Skin epidermis (tissue), 12 donors: ENCODE measurements at regions not wholly inside any gene's neighbourhood (a gene's known extent, or its start where the extent isn't known, plus 50 kb on each side); places are given as distances from the start of the nearest gene placed in this dataset.
"Not testable (repeated sequence)": the region's sequence is repeated elsewhere in the genome, so short reads cannot be mapped to it uniquely, and the experiment has no call there.

Source experiments
- H3K27ac ChIP-seq, 21 experiments: fragments of 200-600 bp; sonication (generic) in 11 of 21; one replicate each; pipeline ENCODE4 v1.5.0; 2020; ENCODE audit warnings: mild to moderate bottlenecking in 3 of 21, inconsistent platforms in 2 of 21, moderate library complexity in 2 of 21
- H3K4me3 ChIP-seq, 7 experiments: fragments of 200-600 bp; sonication (generic) in 2 of 7; one replicate each; pipeline ENCODE4 v1.5.0; 2020; ENCODE audit warnings: inconsistent platforms in 2 of 7, mild to moderate bottlenecking in 2 of 7, moderate library complexity in 1 of 7

DNA sequence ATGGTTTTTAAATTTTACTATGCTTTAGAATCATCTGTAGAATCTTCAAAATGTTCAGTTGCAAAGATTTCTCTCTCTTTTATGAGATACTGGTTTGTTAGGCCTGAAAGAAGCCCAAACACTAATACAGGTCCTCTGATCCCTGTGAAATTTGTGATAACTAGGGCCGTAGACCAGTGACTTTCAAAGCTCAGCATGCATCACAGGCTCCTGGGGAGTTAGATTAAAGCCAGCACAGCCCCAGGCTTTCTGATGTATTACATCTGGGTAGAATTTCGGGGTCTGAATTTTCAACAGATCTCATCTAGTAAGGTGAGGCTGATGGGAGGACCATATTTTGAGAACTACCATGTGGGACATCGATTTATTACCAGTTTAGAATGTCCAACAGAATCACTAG, 194.1 kb upstream of the PTPRD start:
- Histone ChIP-seq H3K4me3 (no peak overlapping the region), H3K27ac (no peak overlapping the region)

DNA sequence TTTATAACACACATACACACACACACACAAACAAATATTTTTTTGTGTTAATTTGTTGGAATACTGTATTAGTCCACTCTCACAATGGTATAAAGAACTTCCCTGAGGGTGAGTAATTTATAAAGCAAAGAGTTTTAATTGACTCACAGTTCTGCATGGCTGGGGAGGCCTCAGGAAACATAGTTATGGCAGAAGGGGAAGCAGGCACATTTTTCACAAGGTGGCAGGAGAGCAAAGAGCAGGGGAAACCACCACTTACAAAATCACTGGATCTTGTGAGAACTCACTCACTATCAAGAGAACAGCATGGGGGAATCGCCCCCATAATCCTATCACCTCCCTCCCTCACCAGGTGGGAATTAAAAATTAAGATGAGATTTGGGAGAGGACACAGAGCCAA, 205.4 kb upstream of the PTPRD start:
- H3K4me3 ChIP-seq, result no peak overlapping the region

DNA sequence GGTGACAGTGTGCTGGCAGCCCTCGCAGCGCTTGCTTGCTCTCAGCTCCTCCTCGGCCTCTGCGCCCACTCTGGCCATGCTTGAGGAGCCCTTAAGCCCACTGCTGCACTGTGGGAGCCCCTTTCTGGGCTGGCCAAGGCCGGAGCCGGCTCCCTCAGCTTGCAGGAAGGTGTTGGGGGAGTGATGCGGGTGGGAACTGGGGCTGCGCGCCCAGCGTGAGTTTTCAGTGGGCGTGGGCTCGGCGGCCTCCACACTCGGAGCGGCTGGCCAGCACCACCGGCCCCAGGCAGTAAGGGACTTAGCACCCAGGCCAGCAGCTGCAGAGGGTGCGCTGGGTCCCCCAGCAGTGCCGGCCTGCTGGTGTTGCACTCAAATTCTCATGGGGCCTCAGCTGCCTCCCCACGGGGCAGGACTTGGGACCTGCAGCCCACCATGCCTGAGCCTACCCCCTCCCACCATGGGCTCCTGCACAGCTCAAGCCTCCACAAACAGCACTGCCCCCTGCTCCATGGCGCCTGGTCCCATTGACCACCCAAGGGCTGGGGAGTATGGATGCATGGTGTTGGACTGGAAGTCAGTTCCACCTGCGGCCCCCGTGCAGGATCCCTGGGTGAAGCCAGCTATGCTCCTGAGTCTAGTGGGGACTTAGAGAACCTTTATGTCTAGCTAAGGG, 223.1 kb upstream of the PTPRD start:
- H3K27ac ChIP-seq, result no peak overlapping the region
- no peak overlapping the region for H3K4me3 ChIP-seq

More for the DNA sequence above, 205.4 kb upstream of the PTPRD start:
- H3K27ac ChIP-seq, result no peak overlapping the region

DNA sequence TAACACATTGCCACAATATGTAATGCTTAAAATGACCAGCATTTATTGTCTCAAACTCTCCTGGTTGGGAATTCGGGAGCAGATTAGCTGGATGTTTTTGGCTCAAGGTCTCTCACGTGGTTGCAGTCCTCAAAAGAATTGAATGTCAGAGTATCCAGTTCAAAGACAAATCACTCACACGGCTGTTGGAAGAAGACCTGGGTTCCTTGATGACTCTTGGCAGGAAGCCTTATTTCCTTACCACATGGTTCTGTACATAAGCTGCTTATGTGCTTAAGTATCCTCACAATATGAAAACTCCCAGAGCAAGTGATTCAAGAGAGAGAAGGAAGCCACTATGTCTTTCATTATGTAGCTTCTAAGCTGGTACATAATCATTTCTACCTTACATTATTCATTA, 230.3 kb upstream of the PTPRD start:
- H3K4me3 ChIP-seq, result no peak overlapping the region
- no peak overlapping the region for H3K27ac ChIP-seq

DNA sequence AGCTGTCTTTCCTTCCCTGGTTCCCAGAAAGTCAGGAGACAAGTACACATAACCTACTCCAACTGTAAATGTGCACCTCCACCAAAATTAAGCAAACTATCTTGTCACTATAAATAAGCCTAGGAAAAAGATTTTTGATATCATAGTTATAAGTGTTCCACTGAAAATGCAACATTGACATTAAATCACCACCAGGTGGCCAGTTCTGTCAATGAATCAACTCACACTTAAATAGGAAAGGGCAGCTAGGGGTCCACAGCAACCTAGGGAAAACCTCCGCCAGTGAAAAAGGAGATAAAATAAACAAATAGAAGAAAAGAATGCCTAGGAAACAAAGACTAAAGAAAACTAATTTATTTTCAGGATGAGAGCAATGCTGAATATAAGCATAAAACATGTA, 243.0 kb upstream of the PTPRD start:
- Histone ChIP-seq H3K4me3 (no peak overlapping the region), H3K27ac (no peak overlapping the region)

DNA sequence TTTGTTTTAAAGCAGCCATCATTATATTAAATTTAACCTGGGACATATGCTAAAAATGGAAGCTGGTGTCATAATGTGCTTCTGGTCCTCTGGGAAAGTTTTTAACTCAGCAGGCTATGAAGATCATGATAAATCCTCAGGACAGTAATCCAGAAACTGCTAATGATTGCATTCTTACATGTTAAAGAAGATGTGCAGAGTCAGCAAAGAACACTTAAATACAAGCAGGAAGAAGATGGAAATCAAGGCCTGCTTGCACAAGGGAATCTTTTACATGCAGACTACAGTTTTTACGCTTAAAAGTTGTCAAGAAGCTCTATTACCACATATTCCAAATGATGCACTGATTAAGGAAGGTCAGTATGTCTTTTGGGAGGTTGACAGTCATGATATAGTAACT, 246.0 kb upstream of the PTPRD start:
- Histone ChIP-seq H3K27ac (no peak overlapping the region), H3K4me3 (no peak overlapping the region)

DNA sequence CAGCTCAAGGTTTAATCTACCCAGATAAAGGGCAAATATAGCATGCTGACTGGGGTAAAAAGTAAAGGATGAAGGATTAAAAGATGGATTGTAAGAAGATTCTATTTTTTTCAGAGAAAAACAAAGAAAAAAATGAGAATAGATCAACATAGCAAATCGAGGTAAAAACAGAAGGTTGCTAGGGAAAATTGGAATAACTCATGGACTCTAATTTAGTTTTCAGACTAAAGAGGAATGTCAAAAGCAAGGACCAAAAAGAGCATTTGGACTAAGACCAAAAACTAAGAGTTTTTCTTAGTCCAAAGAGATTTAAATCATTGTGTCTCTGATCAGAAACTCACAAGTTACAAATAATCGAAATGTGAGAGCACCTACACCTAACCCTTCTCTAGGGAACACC, 250.7 kb upstream of the PTPRD start:
- no peak overlapping the region for H3K4me3 ChIP-seq
- H3K27ac ChIP-seq, result no peak overlapping the region

DNA sequence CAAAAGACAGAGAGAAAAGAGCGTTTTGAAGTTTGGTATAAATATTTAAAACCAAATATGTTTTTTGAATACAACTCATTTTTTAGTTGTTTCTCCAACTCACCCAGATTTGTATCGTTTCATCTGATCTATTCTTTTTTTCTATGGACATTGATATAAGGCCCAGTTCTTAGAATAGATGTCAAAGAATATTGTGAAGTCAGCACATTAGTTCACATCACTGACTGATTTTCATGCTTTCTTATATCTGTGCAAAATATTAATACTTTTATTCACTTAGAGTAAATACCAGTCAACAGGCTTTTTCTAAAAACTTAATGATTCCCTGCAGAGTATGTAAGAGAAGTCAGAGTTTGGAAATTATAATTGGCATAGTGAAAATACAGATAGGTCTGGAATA, 254.4 kb upstream of the PTPRD start:
- H3K27ac ChIP-seq, result no peak overlapping the region
- H3K4me3 ChIP-seq, result no peak overlapping the region

DNA sequence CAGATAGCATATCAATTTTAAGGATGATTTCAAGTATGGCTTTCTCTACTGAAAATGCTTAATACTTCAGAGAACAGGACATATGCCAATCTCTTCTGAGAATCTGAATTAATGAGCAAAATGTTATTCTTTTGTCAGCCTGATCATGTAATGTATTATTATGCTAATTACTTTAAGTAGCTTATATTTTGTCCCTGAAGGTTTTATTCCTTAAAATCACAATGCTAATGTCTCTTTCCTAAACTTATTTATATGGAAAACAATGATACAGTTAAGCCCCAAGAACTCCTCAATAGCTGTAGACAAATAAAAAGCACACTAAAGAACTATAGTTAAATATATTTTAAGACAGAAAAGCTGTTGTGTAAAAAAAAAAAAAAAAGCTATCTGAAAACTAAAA, 256.9 kb upstream of the PTPRD start:
- Histone ChIP-seq H3K27ac (no peak overlapping the region), H3K4me3 (no peak overlapping the region)

DNA sequence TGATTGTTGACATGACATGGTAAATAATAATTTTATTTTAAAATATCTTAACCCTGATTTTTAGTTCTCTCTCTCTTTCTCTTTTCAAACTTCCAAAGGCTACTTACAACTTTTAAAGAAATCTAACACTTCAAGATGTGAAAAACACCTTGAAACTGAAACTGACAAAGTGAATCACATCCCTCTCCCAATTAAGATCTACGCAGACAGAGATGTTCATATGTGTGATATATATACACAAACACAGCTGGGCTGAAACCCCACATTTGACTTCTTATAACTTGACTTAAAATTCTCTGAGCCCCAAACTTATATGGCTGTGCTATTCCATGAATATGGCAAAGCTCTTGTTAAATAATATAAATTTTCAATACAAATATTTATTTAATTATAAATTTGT, 261.2 kb upstream of the PTPRD start:
- Histone ChIP-seq H3K4me3 (no peak overlapping the region), H3K27ac (no peak overlapping the region)

DNA sequence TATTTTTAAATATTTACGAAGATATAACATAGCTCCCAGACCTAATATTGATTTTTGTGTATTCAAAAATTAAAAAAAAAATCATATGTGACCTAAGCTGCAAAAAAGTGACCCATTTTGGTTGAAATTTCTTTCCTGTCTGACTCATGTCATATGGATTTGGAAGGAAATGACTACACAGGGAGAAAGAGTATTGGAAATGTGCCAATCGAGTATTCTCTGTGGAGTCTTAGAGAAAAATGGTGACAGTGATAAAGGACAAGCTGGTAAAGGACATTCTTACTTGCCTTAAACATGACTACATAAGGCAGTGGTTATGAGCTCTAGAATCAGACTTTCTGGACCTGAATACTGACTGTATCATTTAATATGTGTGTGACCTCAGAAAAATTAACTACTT, 262.9 kb upstream of the PTPRD start:
- Histone ChIP-seq H3K27ac (no peak overlapping the region), H3K4me3 (no peak overlapping the region)

DNA sequence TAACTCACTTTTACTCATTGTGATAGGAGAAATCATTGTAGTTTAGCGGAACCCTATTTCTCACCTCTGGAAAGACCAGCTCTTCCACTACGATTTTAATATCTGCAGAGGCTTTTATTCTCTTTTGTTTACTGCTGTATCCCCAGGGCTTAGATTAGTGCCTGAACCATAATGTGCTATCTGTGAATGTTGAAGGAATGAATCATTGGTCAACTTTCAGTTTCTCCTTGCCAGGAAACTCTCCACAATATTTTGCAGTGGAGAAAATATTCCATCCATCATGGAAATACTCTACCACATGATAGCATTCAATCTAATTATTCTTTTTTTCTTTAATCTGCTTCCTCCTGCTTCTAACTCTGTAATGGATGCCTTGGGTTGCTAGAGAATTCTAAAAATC, 263.5 kb upstream of the PTPRD start:
- no peak overlapping the region for H3K27ac ChIP-seq
- no peak overlapping the region for H3K4me3 ChIP-seq

DNA sequence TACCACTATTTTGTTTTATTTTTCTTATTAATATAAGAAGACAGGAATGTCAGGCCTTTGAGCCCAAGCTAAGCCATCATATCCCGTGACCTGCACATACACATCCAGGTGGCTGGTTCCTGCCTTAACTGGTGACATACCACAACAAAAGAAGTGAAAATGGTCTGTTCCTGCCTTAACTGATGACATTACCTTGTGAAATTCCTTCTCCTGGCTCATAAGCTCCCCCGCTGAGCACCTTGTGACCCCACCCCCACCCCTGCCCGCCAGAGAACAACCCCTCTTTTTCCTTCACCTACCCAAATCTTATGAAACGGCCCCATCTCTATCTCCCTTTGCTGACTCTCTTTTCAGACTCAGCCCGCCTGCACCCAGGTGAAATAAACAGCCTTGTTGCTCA, 277.5 kb upstream of the PTPRD start:
- H3K4me3 ChIP-seq, H3K27ac ChIP-seq: not testable (repeated sequence)

DNA sequence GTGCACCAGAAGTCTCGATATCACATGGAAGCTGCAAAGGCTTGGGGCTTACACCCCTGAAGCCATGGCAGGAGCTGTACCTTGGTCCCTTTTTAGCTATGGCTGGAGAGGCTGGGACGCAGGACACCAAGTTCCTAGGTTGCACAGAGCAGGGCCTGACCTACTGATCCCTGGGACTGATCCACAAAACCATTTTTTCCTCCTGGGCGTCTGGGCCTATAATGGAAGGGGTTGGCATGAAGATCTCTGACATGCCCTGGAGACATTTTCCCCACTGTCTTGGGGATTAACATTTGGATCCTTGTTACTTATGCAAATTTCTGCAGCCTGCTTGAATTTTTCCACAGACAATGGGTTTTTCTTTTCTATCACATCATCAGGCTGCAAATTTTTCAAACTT, 286.7 kb upstream of the PTPRD start:
- H3K4me3 ChIP-seq, result no peak overlapping the region
- H3K27ac ChIP-seq, result no peak overlapping the region

DNA sequence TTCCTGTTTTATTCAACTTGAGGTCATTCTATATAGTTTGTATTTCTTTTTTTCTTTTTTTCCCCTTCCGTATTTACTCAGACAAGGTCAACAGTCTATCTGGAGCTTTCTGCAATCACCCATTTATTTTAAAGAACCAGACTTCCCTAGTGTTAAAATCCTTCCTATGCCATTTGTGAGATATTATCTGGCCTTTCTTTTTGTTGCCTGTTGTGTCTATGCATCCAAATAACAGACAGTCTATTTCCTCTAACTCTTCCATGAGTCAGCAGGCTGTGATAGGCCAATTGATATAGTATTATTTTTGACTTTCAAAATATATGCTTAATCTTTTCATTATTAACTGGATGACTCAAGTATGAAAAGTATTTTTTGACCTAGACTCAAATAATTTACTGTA, 291.2 kb upstream of the PTPRD start:
- H3K27ac ChIP-seq, result no peak overlapping the region
- no peak overlapping the region for H3K4me3 ChIP-seq

DNA sequence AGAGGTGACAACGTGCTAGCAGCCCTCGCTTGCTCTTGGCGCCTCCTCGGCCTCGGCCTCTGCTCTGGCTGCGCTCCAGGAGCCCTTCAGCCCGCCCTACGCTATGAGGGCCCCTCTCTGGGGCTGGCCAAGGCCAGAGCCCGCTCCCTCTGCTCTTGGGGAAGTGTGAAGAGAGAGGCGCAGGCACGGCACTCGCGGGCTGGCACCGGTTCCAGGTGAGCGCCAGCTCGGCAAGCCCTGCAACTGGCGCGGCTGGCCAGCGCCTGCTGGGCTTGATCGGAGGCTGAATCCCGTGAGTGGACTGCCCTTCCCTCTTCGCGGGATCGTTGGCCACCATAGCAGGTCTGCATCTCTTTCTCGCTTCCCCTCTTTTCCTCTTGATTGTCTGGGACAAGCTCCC, 298.0 kb upstream of the PTPRD start:
- no peak overlapping the region for H3K4me3 ChIP-seq
- no peak overlapping the region for H3K27ac ChIP-seq

DNA sequence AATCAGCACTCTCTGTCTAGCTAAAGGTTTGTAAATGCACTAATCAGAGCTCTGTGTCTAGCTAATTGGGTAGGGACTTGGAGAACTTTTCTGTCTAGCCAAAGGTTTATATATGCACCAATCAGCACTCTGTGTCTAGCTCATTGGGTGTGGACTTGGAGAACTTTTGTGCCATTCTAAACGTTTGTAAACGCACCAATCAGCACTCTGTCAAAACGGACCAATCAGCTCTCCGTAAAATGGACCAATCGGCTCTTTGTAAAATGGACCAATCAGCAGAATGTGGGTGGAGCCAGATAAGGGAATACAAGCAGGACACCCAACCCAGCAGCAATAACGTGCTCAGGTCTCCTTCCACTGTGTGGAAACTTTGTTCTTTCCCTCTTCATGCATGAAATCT, 298.6 kb upstream of the PTPRD start:
- H3K4me3 ChIP-seq, result no peak overlapping the region
- no peak overlapping the region for H3K27ac ChIP-seq

DNA sequence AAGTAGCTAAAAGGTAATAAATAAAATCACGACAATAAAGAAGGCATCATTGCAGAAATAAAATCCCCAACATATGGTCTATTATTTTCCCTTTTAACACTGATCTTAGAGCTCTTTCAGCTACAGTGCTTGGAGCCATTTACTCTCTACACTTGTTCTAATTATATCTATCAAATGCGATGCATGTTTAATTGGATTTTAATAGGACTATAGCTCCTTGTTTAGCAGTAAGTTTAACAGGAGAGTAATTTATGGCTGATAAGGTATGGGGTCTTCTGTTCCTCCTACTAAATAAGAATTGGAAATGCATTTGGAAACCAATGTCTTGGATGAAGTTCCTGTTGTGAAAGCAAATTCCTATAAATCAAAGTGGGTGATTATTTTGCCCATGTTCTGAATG, 304.2 kb upstream of the PTPRD start:
- Histone ChIP-seq H3K4me3 (no peak overlapping the region), H3K27ac (no peak overlapping the region)

DNA sequence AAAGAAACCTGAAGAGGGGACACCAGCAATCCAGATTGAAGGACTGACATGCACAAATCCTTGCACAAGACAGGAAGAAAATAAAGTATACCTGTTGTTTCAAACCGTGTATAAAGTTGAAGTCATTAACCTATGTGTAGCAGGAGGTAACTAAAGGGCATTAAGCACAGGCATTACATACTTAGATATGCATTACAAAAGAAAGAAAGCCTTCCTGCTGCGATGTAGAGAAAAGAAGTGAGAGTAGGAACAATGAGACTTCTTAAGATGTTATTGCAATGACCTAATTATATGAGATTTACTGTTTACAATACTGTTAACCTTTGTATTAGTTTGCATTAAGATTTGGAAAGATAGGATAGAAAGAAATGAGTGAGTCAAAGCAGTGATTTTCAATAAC, 308.9 kb upstream of the PTPRD start:
- H3K27ac ChIP-seq, result no peak overlapping the region
- H3K4me3 ChIP-seq, result no peak overlapping the region

DNA sequence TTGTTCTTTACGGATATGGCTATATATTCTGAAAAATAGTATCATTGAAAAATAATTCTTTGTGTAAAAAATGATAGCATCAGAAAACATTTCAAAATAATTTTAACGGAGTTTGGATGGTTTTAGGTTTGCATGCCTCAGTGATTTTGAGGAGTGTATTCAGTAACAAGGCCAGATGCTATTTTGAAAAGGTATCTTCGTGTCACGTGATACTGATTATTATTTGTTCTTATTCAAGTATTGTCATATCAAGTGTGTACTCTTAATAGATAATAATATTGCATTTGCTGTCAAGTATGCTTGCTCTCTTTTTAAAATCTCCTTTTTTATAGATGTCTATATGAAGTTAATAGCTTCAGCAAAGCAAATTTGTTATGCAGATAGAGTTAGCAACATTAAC, 313.1 kb upstream of the PTPRD start:
- no peak overlapping the region for H3K4me3 ChIP-seq
- no peak overlapping the region for H3K27ac ChIP-seq

DNA sequence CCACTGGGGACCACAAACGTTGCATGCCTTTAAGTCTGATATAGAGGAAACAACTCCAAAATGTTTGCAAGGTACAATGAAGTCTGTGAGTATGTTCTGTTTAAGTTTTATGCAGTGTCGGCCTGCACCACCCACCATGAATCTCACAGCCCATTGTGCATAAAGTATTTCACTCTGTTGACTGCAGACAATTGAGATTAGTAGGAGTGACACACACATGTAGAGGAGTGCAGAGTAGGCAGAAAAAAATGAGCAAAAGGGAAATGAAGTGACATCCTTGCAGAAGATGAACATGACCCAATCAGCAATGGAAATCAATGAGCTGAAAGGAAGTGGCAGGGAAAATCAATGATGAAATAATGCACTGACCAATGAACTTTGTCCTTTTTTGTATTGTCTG, 315.6 kb upstream of the PTPRD start:
- Histone ChIP-seq H3K27ac (no peak overlapping the region), H3K4me3 (no peak overlapping the region)

DNA sequence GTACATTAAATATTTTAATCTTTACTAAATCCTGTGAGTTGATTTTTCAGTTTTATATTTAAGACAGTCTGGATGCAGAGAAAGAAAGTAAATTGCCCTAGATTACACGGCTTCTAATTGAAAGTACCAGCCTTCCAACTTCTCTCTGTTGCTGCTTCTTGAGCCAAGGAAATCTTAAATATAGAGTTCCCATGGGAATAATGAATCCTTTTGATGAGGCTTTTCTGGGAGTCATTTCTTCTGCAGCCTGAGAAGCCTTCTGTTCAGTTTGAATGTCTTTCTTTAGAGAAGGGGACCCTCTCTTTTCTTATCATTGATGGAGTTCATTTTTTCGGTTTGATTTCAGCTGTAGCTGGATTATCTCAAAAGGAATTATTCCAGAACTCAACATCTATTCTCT, 317.3 kb upstream of the PTPRD start:
- H3K27ac ChIP-seq, result no peak overlapping the region
- no peak overlapping the region for H3K4me3 ChIP-seq
